Body of pancreas (tissue), 4 donors: ENCODE measurements at regions not wholly inside any gene's neighbourhood (a gene's known extent, or its start where the extent isn't known, plus 50 kb on each side); places are given as distances from the start of the nearest gene placed in this dataset.

Experiments used
- ATAC-seq: fragments of 150-250 bp; one replicate; pipeline ENCODE4 v1.9.1; 2016
- DNase-seq, 4 donors: peaks; one replicate each; pipeline ENCODE4 v3.0.0-alpha.2; 2019
- H3K27ac ChIP-seq, 4 donors: fragments of 200-600 bp; sonication (generic); 1 replicate in 3 of 4; 2 replicates in 1 of 4; pipeline versions ENCODE4 v1.5.1 to v1.6.1; 2016 to 2019; ENCODE audit warnings: mild to moderate bottlenecking in 1 of 4, mixed read lengths in 1 of 4, moderate library complexity in 1 of 4
- H3K27me3 ChIP-seq, 2 donors: fragments of 200-600 bp; sonication (generic); one replicate each; pipeline ENCODE4 v1.6.0; 2016; ENCODE audit warnings: mild to moderate bottlenecking in 1 of 2
- H3K36me3 ChIP-seq, 2 donors: fragments of 200-600 bp; sonication (generic); replicated peaks in 1 of 2; 2 replicates each; pipeline ENCODE4 v1.5.1; 2016; ENCODE audit warnings: low read depth in 2 of 2; ENCODE audit not compliant: insufficient read depth in 1 of 2
- H3K4me1 ChIP-seq: fragments of 200-600 bp; sonication (generic); one replicate; pipeline ENCODE4 v1.6.0; 2016
- H3K4me3 ChIP-seq, 2 donors: fragments of 200-600 bp; sonication (generic); 1 replicate in 1 of 2; 2 replicates in 1 of 2; pipeline ENCODE4 v1.5.1; 2016 to 2019
- H3K9me3 ChIP-seq, 3 donors: fragments of 200-600 bp; sonication (generic); 1 replicate in 2 of 3; 2 replicates in 1 of 3; pipeline ENCODE4 v1.5.1; 2016
- POLR2A ChIP-seq, 3 donors: fragments of 450-650 bp; IDR thresholded peaks; one replicate each; pipeline ENCODE4 v1.6.1; 2016; ENCODE audit warnings: antibody characterized with exemption in 3 of 3, mild to moderate bottlenecking in 2 of 3
- WGBS, 2 donors: methylation state at CpG; one replicate each; pipeline ENCODE4 v1.1.5; 2017; 5-methylcytosine and 5-hydroxymethylcytosine counted together
- intact Hi-C: fragments of 100-400 bp; cut with DNase I; formaldehyde crosslinking; loops from one replicate; pipeline ENCODE4 v1.15.1; 2023
- TF ChIP-seq, protein P1 (sequence below), 7 experiments: fragments of 450-650 bp in 4 of 7; fragments of 200-600 bp in 3 of 7; sonication (generic) in 3 of 7; IDR thresholded peaks; one replicate each; pipeline ENCODE4 v1.5.1; 2016 to 2019; ENCODE audit warnings: antibody characterized with exemption in 7 of 7

DNA sequence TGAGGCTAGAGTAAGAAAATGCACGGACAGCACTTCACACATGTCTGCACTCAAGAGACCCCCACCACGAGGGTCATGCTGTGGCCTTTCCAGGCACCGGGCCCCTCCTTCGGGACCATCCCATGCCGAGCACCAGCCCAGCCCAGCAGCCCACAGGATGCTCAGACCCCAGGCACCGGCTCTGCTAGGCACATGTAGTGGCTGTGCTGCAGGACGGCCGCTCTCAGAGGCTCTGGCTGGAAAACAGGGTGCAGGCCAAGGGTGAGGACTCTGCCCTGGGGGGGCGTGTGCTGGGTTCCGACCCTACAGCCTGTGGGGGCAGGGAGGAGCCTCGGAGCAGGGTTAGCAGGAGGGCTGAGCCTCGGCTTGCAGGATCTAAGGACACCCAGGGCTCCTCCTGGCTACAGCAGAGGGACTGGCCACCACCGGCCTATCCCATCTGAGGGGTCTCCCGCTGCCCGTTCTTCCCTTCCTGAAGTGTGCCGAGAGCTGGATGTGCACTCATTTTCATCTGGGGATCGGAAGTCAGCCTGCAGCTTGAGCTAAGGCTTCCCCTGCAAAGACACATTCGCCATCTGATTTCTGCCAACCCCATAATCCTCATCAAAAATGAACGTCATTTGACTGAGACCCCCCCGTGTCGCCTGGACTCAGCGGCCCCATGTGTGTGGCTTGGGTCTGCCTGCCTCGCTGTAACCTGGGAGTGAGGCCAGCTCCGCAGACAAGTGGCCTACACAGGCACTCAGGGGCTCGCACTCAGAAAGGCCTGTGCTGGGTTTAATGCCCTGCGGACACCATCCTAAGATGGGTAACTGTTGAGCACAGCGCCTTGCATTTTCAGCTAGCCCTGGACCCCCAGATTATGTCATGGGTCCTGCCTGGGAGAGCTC lies 293.1 kb upstream of the FOXF1 start:
- Histone ChIP-seq H3K27ac (peak overlapping the region; percentile 60 to 78 (median 74)), H3K9me3 (no peaks in the 10 kb centered on the region)

DNA sequence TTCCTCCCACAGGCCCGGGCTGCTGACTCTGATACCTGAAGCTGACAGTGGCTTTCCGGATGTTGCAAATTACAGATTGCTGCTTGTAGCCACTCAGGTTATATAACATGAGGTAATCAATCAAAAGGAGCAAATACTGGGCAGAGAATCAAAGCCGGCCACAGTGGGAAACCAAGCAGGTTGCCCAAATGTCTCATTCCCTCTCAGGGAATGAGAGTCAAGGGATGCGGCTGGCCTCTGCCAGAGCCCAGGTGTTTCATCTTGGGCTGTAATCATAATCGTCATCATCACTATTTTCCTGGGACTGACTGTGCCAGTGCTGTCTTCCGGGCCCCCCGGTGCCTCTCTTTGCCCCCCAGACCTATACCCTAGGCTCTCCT lies 292.4 kb upstream of the FOXF1 start:
- ATAC-seq (peak; percentile 77), DNase-seq (peak; percentile 78 to 86 (median 84))
- Histone ChIP-seq H3K4me3 (no peak overlapping the region), H3K9me3 (no peaks in the 10 kb centered on the region), H3K27me3 (no peaks in the 10 kb centered on the region), H3K27ac (peak overlapping the region; percentile 60 to 78 (median 74)), H3K36me3 (no peaks in the 10 kb centered on the region), H3K4me1 (peaks cover 54% of the 10 kb centered on the region)
- WGBS, 2 donors: 10 to 15% methylated on average over 6 to 7 of the region's 7 CpGs
- intact Hi-C loops: no loop called here
- TF ChIP-seq POLR2A (IDR thresholded peaks at IDR 0.05): peak in 1 of 3 donors; percentile 37
- TF ChIP-seq, protein P1, sequence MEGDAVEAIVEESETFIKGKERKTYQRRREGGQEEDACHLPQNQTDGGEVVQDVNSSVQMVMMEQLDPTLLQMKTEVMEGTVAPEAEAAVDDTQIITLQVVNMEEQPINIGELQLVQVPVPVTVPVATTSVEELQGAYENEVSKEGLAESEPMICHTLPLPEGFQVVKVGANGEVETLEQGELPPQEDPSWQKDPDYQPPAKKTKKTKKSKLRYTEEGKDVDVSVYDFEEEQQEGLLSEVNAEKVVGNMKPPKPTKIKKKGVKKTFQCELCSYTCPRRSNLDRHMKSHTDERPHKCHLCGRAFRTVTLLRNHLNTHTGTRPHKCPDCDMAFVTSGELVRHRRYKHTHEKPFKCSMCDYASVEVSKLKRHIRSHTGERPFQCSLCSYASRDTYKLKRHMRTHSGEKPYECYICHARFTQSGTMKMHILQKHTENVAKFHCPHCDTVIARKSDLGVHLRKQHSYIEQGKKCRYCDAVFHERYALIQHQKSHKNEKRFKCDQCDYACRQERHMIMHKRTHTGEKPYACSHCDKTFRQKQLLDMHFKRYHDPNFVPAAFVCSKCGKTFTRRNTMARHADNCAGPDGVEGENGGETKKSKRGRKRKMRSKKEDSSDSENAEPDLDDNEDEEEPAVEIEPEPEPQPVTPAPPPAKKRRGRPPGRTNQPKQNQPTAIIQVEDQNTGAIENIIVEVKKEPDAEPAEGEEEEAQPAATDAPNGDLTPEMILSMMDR (IDR thresholded peaks at IDR 0.05): no peak

More for the DNA sequence above, 293.1 kb upstream of the FOXF1 start:
- H3K36me3 ChIP-seq: no peaks in the 10 kb centered on the region
- 62 to 68% methylated on average over 19 to 26 of the region's 27 CpGs for WGBS, 2 donors
- no peak overlapping the region for H3K4me3 ChIP-seq
- ATAC-seq: no peak
- peak in 1 of 3 donors; percentile 23 for TF ChIP-seq POLR2A (IDR thresholded peaks at IDR 0.05)
- TF ChIP-seq, protein P1 (IDR thresholded peaks at IDR 0.05): no peak
- intact Hi-C loops: no loop called here
- DNase-seq: peak in 2 of 4 donors; percentile 37 to 46
- H3K4me1 ChIP-seq: peaks cover 54% of the 10 kb centered on the region
- no peaks in the 10 kb centered on the region for H3K27me3 ChIP-seq

DNA sequence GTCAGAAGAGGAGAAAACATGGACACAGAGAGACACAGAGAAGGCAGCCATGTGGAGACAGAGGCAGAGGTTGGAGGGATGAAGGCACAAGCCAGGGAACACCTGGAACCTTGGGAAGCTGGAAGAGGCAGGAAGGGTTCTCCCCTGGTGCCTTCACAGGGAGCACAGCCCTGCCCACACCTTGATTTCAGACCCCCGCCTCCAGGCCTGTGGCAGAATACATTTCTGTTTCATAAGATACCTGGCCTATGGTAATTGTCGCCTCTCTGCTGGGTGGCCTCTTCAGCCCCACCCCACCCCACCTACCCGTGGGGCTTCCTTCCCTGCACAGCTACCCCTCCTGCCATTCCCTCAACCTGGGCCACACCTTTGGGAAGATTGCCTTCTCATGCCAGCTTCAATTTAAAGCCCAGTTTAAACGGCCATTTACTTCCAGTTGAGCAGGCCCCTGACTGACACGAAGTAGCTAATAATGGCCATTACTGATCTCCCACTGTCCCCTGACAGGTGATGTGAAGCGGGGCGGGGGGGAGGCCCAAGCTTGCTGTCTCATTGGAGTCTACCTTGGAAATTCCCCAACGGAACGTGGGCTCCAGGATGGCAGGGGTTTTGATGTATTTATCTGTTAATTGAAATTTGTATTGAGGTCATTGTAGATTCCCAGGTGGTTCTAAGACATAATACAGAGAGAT lies 291.7 kb upstream of the FOXF1 start:
- 86% methylated on average over 9 of the region's 9 CpGs for WGBS, 2 donors
- no peak for ATAC-seq
- H3K27me3 ChIP-seq: no peaks in the 10 kb centered on the region
- DNase-seq: peak in 1 of 4 donors; percentile 6
- H3K27ac ChIP-seq: peak overlapping the region; percentile 60 to 78 (median 74)
- H3K9me3 ChIP-seq: no peaks in the 10 kb centered on the region
- TF ChIP-seq, protein P1 (IDR thresholded peaks at IDR 0.05): no peak
- no peak for TF ChIP-seq POLR2A (IDR thresholded peaks at IDR 0.05)
- no peak overlapping the region for H3K4me3 ChIP-seq
- intact Hi-C loops: no loop called here
- peaks cover 53% of the 10 kb centered on the region for H3K4me1 ChIP-seq
- no peaks in the 10 kb centered on the region for H3K36me3 ChIP-seq

DNA sequence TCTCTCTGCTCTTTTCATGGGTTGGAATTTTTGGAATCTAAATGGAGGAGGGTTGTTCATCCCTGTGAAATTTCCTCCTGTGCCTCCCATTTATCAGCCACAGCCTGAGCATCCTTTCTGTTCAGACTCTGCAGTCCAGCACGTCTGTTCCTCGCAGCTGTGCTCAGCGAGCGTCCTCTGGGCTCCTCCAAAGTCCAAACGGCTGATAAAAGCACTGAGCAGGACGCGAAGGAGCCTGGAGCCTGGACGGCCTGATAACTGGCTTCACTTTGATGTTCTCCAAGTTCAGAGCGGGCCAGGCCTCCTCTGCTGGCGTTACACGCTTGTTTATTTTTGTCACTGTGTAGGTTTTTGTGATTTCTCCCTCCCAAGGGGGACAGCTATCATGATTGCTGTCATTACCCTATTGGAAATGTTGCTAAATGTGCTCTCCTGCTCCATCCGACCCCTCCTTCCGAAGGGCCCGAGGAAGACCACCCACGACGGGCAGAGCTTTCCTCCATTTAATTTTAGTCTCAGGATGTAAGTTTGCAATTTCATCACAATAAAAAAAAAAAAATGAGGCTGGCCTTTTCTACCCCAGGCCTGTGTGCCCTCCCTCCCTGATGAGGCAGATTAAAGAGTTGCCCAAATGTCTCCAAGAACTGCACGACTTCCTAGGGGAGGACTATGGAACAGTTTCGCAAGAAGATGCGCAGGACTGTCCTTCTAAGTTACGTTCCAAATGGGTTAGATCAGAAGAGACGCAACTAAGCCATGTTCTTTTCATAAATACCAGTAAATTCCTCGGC lies 290.5 kb upstream of the FOXF1 start:
- no peaks in the 10 kb centered on the region for H3K27me3 ChIP-seq
- no peaks in the 10 kb centered on the region for H3K36me3 ChIP-seq
- 51 to 71% methylated on average over 20 to 22 of the region's 22 CpGs for WGBS, 2 donors
- no peak for TF ChIP-seq POLR2A (IDR thresholded peaks at IDR 0.05)
- TF ChIP-seq, protein P1 (IDR thresholded peaks at IDR 0.05): no peak
- H3K9me3 ChIP-seq: no peaks in the 10 kb centered on the region
- H3K4me1 ChIP-seq: peaks cover 41% of the 10 kb centered on the region
- intact Hi-C loops: no loop called here
- DNase-seq (peak in 2 of 4 donors; percentile 11 to 12), ATAC-seq (no peak)
- H3K27ac ChIP-seq: no peak overlapping the region
- H3K4me3 ChIP-seq: no peak overlapping the region
